ENCODE measurements at regions not wholly inside any gene's neighbourhood (a gene's known extent, or its start where the extent isn't known, plus 50 kb on each side); places are given as distances from the start of the nearest gene placed in this dataset.

- TF ChIP-seq GATA2 (IDR thresholded peaks at IDR 0.05; ENCODE audit: low read depth, low read length) (no peak), GATA3 (IDR thresholded peaks at IDR 0.05; ENCODE audit: low read depth, low read length) (no peak)
Observed at GRCh38 chr2:71778936-71779773, 325.8 kb downstream of the DYSF start.
